HCT116 (cell line): ENCODE measurements at regions not wholly inside any gene's neighbourhood (a gene's known extent, or its start where the extent isn't known, plus 50 kb on each side); places are given as distances from the start of the nearest gene placed in this dataset.

Experiments used
- ATAC-seq: fragments of 200-7000 bp; cut with Tn5 transposase; 2 replicates; pipeline ENCODE4 v1.9.1; 2020; ENCODE audit warnings: mild to moderate bottlenecking, moderate library complexity
- BruUV-seq: library from RNA; stranded (reverse); fragments of 400-500 nt; replicated peaks from 2 replicates; lab custom pipeline; 2021; lab: Mats Ljungman, UMichigan
- CTCF ChIA-PET: fragments of 300-600 bp; sonication (Branson Sonifier 250); formaldehyde crosslinking; loops from one replicate; lab custom pipeline; 2021; ENCODE audit warnings: antibody characterized with exemption; lab: Charles Lee
- POLR2A ChIA-PET: fragments of 300-600, 350-600 bp; sonication (Branson Sonifier 250); formaldehyde crosslinking; loops from one replicate; lab custom pipeline; 2021; ENCODE audit warnings: antibody characterized with exemption; lab: Charles Lee
- RAD21 ChIA-PET, 2 experiments: fragments of 300-600 bp; sonication (Branson Sonifier 250); formaldehyde crosslinking; loops; one replicate each; lab custom pipeline; 2023; ENCODE audit warnings: low total read pairs in 2 of 2; ENCODE audit not compliant: uncharacterized antibody in 2 of 2, unreplicated experiment in 2 of 2, low non-redundant PET in 1 of 2; lab: Charles Lee
- DNase-seq: peaks from one replicate; pipeline ENCODE4 v3.0.0-alpha.2; 2010; ENCODE audit warnings: low read depth, low spot score
- H2AFZ ChIP-seq: fragments of 200-600 bp; shearing (Covaris generic), sonication (generic); 2 replicates; pipeline ENCODE4 v1.6.1; 2017; ENCODE audit warnings: low read depth, mixed run types, mixed read lengths, antibody characterized with exemption, low read length; ENCODE audit not compliant: poor library complexity, severe bottlenecking
- H3K27ac ChIP-seq: 2 replicates; pipeline ENCODE4 v1.5.1; 2012; ENCODE audit warnings: low read depth, low read length
- H3K27me3 ChIP-seq: fragments of 200-600 bp; sonication (generic); 2 replicates; pipeline ENCODE4 v1.6.1; 2016; ENCODE audit warnings: mixed run types, low read length, mixed read lengths; ENCODE audit not compliant: insufficient read depth
- H3K36me3 ChIP-seq, 2 experiments: fragments of 200-500 bp in 1 of 2; fragments of 200-600 bp in 1 of 2; sonication (Bioruptor generic) in 1 of 2; sonication (generic) in 1 of 2; 2 replicates each; pipeline versions ENCODE4 v1.5.1 to v1.6.1; 2014 to 2016; ENCODE audit warnings: low read length in 2 of 2, inconsistent platforms in 1 of 2, mixed read lengths in 1 of 2, mixed run types in 1 of 2; ENCODE audit not compliant: insufficient read depth in 2 of 2, control insufficient read depth in 1 of 2
- H3K4me1 ChIP-seq, 2 experiments: fragments of 200-600 bp in 1 of 2; sonication (generic) in 1 of 2; 2 replicates each; pipeline versions ENCODE4 v1.5.1 to v1.6.1; 2012 to 2017; ENCODE audit warnings: low read length in 2 of 2, inconsistent platforms in 1 of 2, mild to moderate bottlenecking in 1 of 2, mixed read lengths in 1 of 2, mixed run types in 1 of 2, moderate library complexity in 1 of 2; ENCODE audit not compliant: insufficient read depth in 2 of 2, control insufficient read depth in 1 of 2
- H3K4me2 ChIP-seq: fragments of 200-600 bp; sonication (generic); 2 replicates; pipeline ENCODE4 v1.6.1; 2017; ENCODE audit warnings: mixed run types, low read length, mixed read lengths
- H3K4me3 ChIP-seq, 2 experiments: fragments of 200-600 bp in 1 of 2; sonication (generic) in 1 of 2; replicated peaks in 1 of 2; 2 replicates each; pipeline ENCODE4 v1.5.1; 2011 to 2016; ENCODE audit warnings: low read length in 2 of 2, control low read depth in 1 of 2, low read depth in 1 of 2, mild to moderate bottlenecking in 1 of 2, mixed read lengths in 1 of 2, mixed run types in 1 of 2
- H3K79me2 ChIP-seq: fragments of 200-600 bp; sonication (generic); 2 replicates; pipeline ENCODE4 v1.6.1; 2017; ENCODE audit warnings: mild to moderate bottlenecking, mixed run types, low read length, moderate library complexity, mixed read lengths; ENCODE audit not compliant: insufficient read depth
- H3K9ac ChIP-seq: fragments of 200-600 bp; sonication (generic); 2 replicates; pipeline ENCODE4 v1.6.1; 2016; ENCODE audit warnings: low read length, mixed read lengths
- H3K9me2 ChIP-seq: fragments of 200-600 bp; sonication (generic), shearing (Covaris generic); 2 replicates; pipeline ENCODE4 v1.6.1; 2017; ENCODE audit warnings: mixed run types, mild to moderate bottlenecking, moderate library complexity; ENCODE audit not compliant: insufficient read depth
- H3K9me3 ChIP-seq, 2 experiments: fragments of 200-500 bp in 1 of 2; fragments of 200-600 bp in 1 of 2; sonication (Bioruptor generic) in 1 of 2; sonication (generic) in 1 of 2; 2 replicates each; pipeline ENCODE4 v1.6.1; 2014 to 2017; ENCODE audit warnings: low read length in 2 of 2, mixed read lengths in 2 of 2, inconsistent platforms in 1 of 2, low read depth in 1 of 2, mild to moderate bottlenecking in 1 of 2, mixed run types in 1 of 2, moderate library complexity in 1 of 2; ENCODE audit not compliant: control insufficient read depth in 1 of 2, insufficient read depth in 1 of 2
- H4K20me1 ChIP-seq: fragments of 200-600 bp; sonication (generic), shearing (Covaris generic); 2 replicates; pipeline ENCODE4 v1.6.1; 2017; ENCODE audit warnings: mixed run types, mild to moderate bottlenecking, moderate library complexity; ENCODE audit not compliant: insufficient read depth
- CEBPB ChIP-seq: IDR thresholded peaks from 2 replicates; pipeline ENCODE4 v1.6.1; 2012; ENCODE audit warnings: low read depth
- EGR1 ChIP-seq: IDR thresholded peaks from 2 replicates; pipeline ENCODE4 v1.6.1; 2012; ENCODE audit warnings: low read depth
- ELF1 ChIP-seq: IDR thresholded peaks from 2 replicates; pipeline ENCODE4 v1.6.1; 2012; ENCODE audit warnings: low read depth, borderline replicate concordance
- EZH2 ChIP-seq: fragments of 200-600 bp; sonication (generic); IDR thresholded peaks from 2 replicates; pipeline ENCODE4 v1.6.1; 2017; ENCODE audit warnings: antibody characterized with exemption, mixed run types
- EZH2phosphoT487 ChIP-seq: fragments of 200-600 bp; IDR thresholded peaks from 2 replicates; pipeline ENCODE4 v1.6.1; 2018; ENCODE audit warnings: antibody characterized with exemption, borderline replicate concordance
- JUND ChIP-seq: IDR thresholded peaks from 2 replicates; pipeline ENCODE4 v1.6.1; 2012
- POLR2AphosphoS5 ChIP-seq: IDR thresholded peaks from 2 replicates; pipeline ENCODE4 v1.6.1; 2011; ENCODE audit warnings: mild to moderate bottlenecking, low read depth, low read length, moderate library complexity
- RAD21 ChIP-seq: IDR thresholded peaks from 2 replicates; pipeline ENCODE4 v1.6.1; 2012; ENCODE audit warnings: low read depth, mild to moderate bottlenecking
- SIN3A ChIP-seq: IDR thresholded peaks from 2 replicates; pipeline ENCODE4 v1.6.1; 2012; ENCODE audit warnings: low read depth
- SP1 ChIP-seq: IDR thresholded peaks from 2 replicates; pipeline ENCODE4 v1.6.1; 2012; ENCODE audit warnings: low read depth
- TCF7L2 ChIP-seq: IDR thresholded peaks from 2 replicates; pipeline ENCODE4 v1.7.0; 2011; ENCODE audit warnings: borderline replicate concordance, inconsistent platforms; ENCODE audit not compliant: insufficient read depth, insufficient read length; ENCODE audit errors: extremely low read depth
- YY1 ChIP-seq: IDR thresholded peaks from 2 replicates; pipeline ENCODE4 v1.6.1; 2011; ENCODE audit warnings: low read length, low read depth, moderate library complexity, mild to moderate bottlenecking; ENCODE audit not compliant: insufficient replicate concordance; ENCODE audit errors: extremely low read depth
- ZBTB33 ChIP-seq: IDR thresholded peaks from 2 replicates; pipeline ENCODE4 v1.6.1; 2011; ENCODE audit warnings: mild to moderate bottlenecking, low read length, moderate library complexity; ENCODE audit not compliant: insufficient replicate concordance; ENCODE audit errors: extremely low read depth
- ZFX ChIP-seq: fragments of 450-650 bp; IDR thresholded peaks from 2 replicates; pipeline ENCODE4 v1.6.1; 2017
- intact Hi-C: fragments of 100-400 bp; cut with micrococcal nuclease; formaldehyde crosslinking; loops from 2 replicates; pipeline ENCODE4 v1.10.0; 2022
- TF ChIP-seq, protein P1 (sequence below): IDR thresholded peaks from 2 replicates; pipeline ENCODE4 v1.6.1; 2012
- TF ChIP-seq, protein P2 (sequence below): IDR thresholded peaks from 2 replicates; pipeline ENCODE4 v1.6.1; 2012; ENCODE audit warnings: low read depth
- TF ChIP-seq, protein P3 (sequence below): IDR thresholded peaks from 2 replicates; pipeline ENCODE4 v1.6.1; 2012
- TF ChIP-seq, protein P4 (sequence below), 3 experiments: fragments of 200-600 bp in 1 of 3; sonication (generic) in 1 of 3; IDR thresholded peaks in 2 of 3; conservative IDR thresholded peaks in 1 of 3; 2 replicates each; pipeline ENCODE4 v1.5.1; 2012 to 2017; ENCODE audit warnings: low read depth in 2 of 3, low read length in 2 of 3, antibody characterized with exemption in 1 of 3, borderline replicate concordance in 1 of 3, control low read depth in 1 of 3, mild to moderate bottlenecking in 1 of 3, mixed read lengths in 1 of 3, mixed run types in 1 of 3, moderate library complexity in 1 of 3; ENCODE audit not compliant: insufficient read depth in 1 of 3

DNA sequence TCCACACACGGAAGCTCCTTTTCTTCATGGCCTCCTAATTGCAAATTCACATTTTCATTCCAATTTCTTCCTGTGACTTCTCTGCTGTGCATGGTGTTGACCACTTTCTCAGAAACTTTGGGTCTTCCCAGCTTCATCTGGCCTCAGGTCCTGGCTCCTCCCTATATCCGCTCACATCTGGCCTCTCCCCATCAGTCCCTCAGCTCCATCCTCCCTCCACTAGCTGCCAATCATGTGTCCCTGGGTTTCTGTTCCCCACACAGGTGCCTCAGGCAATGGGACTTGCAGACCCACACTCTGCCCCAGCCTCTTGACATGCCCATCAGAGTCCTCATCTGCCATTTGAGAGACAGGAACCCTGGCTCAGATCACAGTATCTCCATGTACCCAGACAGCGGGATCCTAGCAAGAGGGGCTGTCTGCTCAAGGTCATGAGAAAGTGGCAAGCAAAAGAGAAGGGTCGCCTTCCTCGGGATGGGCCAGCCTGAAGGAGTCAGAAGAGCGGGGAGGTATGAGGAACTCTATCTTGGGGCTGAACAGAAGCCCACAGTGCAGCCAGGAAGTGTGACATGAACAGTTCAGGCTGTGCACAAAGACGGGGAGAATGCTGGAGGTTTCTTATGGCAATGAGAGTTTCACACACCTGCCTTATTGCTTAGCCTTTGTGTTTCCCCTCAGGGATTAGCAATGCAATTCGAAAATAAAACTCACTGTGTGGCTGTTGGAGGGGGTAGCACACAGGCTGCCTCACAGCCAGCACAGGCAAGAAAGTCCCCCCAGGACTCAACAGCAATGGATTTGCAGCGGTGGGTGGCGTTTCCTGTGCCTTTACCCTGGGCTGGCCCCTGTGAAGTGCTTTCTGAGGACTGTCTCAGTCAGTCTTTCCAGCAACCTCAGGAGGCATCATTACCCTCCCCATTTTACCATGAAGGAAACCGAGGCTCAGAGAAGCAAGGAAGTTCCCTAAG lies 69.5 kb downstream of the COPS8 start:
- no peaks in the 10 kb centered on the region for H3K9me2 ChIP-seq
- no peak overlapping the region for H3K4me2 ChIP-seq
- no peaks in the 10 kb centered on the region for H3K27me3 ChIP-seq
- no TSS peak for BruUV-seq
- intact Hi-C loops: loop anchor here (1.0 to 2.0 kb wide), 3 partner anchors 266 to 417 kb away; no protein-coding TSS in a partner anchor
- H3K79me2 ChIP-seq: no peaks in the 10 kb centered on the region
- ATAC-seq: no peak
- H3K9me3 ChIP-seq: no peaks in the 10 kb centered on the region
- POLR2A ChIA-PET: no interaction called here
- no peak overlapping the region for H3K4me3 ChIP-seq
- no peaks in the 10 kb centered on the region for H3K36me3 ChIP-seq
- no peak overlapping the region for H3K9ac ChIP-seq
- H3K4me1 ChIP-seq: no peaks in the 10 kb centered on the region
- RAD21 ChIA-PET: interaction anchor here in 1 of 2 experiments (1.1 to 1.2 kb wide), 2 partner anchors 255 to 417 kb away, joined by 3 read pairs; no protein-coding TSS in a partner anchor
- H4K20me1 ChIP-seq: no peaks in the 10 kb centered on the region
- CTCF ChIA-PET: interaction anchor here (1.1 to 1.7 kb wide), 5 partner anchors 10 to 417 kb away, joined by 4 to 20 read pairs (median 6); no protein-coding TSS in a partner anchor
- no peak for DNase-seq
- no peak overlapping the region for H2AFZ ChIP-seq
- H3K27ac ChIP-seq: no peak overlapping the region
- no peak for TF ChIP-seq CEBPB
- TF ChIP-seq RAD21: no peak
- no peak for TF ChIP-seq ZFX
- no peak for TF ChIP-seq JUND
- no peak for TF ChIP-seq EZH2phosphoT487
- TF ChIP-seq EGR1: no peak
- no peak for TF ChIP-seq ZBTB33
- TF ChIP-seq, protein P1, sequence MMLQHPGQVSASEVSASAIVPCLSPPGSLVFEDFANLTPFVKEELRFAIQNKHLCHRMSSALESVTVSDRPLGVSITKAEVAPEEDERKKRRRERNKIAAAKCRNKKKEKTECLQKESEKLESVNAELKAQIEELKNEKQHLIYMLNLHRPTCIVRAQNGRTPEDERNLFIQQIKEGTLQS: no peak
- TF ChIP-seq, protein P2, sequence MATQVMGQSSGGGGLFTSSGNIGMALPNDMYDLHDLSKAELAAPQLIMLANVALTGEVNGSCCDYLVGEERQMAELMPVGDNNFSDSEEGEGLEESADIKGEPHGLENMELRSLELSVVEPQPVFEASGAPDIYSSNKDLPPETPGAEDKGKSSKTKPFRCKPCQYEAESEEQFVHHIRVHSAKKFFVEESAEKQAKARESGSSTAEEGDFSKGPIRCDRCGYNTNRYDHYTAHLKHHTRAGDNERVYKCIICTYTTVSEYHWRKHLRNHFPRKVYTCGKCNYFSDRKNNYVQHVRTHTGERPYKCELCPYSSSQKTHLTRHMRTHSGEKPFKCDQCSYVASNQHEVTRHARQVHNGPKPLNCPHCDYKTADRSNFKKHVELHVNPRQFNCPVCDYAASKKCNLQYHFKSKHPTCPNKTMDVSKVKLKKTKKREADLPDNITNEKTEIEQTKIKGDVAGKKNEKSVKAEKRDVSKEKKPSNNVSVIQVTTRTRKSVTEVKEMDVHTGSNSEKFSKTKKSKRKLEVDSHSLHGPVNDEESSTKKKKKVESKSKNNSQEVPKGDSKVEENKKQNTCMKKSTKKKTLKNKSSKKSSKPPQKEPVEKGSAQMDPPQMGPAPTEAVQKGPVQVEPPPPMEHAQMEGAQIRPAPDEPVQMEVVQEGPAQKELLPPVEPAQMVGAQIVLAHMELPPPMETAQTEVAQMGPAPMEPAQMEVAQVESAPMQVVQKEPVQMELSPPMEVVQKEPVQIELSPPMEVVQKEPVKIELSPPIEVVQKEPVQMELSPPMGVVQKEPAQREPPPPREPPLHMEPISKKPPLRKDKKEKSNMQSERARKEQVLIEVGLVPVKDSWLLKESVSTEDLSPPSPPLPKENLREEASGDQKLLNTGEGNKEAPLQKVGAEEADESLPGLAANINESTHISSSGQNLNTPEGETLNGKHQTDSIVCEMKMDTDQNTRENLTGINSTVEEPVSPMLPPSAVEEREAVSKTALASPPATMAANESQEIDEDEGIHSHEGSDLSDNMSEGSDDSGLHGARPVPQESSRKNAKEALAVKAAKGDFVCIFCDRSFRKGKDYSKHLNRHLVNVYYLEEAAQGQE: no peak
- TF ChIP-seq SIN3A: no peak
- TF ChIP-seq EZH2: no peak
- no peak for TF ChIP-seq SP1
- TF ChIP-seq ELF1: no peak
- no peak for TF ChIP-seq YY1
- TF ChIP-seq TCF7L2: no peak
- TF ChIP-seq, protein P3, sequence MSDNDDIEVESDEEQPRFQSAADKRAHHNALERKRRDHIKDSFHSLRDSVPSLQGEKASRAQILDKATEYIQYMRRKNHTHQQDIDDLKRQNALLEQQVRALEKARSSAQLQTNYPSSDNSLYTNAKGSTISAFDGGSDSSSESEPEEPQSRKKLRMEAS: no peak
- no peak for TF ChIP-seq POLR2AphosphoS5
- TF ChIP-seq, protein P4, sequence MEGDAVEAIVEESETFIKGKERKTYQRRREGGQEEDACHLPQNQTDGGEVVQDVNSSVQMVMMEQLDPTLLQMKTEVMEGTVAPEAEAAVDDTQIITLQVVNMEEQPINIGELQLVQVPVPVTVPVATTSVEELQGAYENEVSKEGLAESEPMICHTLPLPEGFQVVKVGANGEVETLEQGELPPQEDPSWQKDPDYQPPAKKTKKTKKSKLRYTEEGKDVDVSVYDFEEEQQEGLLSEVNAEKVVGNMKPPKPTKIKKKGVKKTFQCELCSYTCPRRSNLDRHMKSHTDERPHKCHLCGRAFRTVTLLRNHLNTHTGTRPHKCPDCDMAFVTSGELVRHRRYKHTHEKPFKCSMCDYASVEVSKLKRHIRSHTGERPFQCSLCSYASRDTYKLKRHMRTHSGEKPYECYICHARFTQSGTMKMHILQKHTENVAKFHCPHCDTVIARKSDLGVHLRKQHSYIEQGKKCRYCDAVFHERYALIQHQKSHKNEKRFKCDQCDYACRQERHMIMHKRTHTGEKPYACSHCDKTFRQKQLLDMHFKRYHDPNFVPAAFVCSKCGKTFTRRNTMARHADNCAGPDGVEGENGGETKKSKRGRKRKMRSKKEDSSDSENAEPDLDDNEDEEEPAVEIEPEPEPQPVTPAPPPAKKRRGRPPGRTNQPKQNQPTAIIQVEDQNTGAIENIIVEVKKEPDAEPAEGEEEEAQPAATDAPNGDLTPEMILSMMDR (IDR thresholded peaks at IDR 0.05 in 2 of 3, conservative IDR thresholded peaks at IDR 0.05 in 1 of 3; ENCODE audit: borderline replicate concordance in 1 of 3, insufficient read depth in 1 of 3, low read depth in 2 of 3, low read length in 2 of 3): no peak
